NCI-H524 (cell line): ENCODE measurements at regions not wholly inside any gene's neighbourhood (a gene's known extent, or its start where the extent isn't known, plus 50 kb on each side); places are given as distances from the start of the nearest gene placed in this dataset.
"Not testable (repeated sequence)": the region's sequence is repeated elsewhere in the genome, so short reads cannot be mapped to it uniquely, and the experiment has no call there.

Experiments used
- DNase-seq, 2 experiments: peaks; one replicate each; lab custom pipeline; 2025; lab: John Stamatoyannopoulos, UW

DNA sequence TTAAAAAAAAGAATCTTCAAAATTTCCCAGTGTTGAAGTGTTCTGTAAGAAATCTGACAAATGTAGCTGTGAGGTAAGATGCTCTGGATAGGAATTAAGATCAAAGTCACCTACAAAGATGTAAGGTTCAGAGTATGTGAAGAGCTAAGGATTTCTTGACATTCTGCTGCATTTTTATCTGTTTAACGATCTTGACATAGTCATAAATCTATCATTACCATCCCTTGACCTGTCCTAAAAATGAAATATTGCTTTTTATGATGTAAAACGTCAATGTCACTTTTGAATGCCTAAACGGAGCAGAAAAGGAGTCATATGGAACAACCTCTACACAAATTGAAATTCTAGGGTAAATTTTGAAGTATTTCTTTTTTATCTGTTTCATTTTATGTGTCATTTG is 939.3 kb downstream of the CDH18 start:
- DNase-seq = no peak

- no peak for DNase-seq
Observed at GRCh38 chr5:19058216-19058615, 929.8 kb downstream of the CDH18 start.

GRCh38 chr5:19064094-19064493 is 923.9 kb downstream of the CDH18 start:
- no peak for DNase-seq

DNA sequence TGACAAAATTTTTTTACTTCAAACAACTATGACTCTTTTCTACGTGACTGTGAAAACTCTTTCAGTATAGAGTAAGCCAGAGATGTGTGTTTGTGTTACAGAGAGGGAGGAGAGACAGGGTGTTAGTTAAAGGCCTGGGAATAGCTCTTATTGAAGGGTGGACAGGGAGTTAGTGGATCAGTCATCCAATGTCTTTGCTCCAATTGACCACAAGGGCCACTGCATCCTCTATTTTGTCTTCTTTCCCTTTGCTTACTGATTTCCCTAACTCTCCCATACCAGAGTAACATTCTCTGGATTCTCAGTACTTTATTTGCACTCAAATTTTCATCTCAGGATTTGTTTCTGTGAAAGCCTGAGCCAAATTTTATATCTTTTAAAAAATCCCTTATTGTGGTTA is 920.3 kb downstream of the CDH18 start:
- DNase-seq = no peak

DNA sequence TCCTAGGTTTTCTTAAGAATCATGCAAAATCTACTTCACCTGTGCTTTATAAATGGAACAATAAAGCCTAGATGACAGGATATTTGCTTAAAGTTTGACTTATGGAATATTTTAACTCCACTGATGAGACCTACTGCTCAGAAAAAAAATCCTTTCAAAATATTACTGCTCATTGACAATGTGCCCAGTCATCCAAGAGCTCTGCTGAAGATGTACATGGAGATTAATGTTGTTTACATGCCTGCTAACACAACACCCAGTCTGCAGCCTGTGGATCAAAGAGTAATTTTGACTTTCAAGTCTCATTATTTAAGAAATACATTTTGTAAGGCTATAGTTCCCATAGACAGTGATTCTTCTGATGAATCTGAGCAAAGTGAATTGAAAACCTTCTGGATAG is 889.6 kb downstream of the CDH18 start:
- no peak for DNase-seq

DNA sequence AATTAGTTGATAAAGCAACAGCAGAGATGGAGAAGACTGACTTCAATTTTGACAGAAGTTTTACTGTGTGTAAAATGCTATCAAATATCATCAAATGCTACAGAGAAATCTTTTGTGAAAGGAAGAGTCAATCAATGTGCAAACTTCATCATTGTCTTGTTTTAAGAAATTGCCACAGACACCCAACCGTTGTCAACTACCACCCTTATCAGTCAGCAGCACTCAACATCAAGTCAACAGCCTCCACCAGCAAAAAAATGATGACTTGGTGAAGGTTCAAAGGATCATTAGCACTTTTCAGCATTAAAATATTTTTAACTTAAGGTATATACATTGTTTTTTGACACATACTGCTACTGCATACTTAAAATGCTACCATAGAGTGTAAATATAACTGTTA is 888.8 kb downstream of the CDH18 start:
- no peak for DNase-seq

- peak in 1 of 2 experiments; percentile 43 for DNase-seq
Observed at GRCh38 chr5:19104948-19105347, 883.1 kb downstream of the CDH18 start.

GRCh38 chr5:19122923-19123322 is 865.1 kb downstream of the CDH18 start:
- no peak for DNase-seq

GRCh38 chr5:19125956-19126713 is 861.9 kb downstream of the CDH18 start:
- DNase-seq = peak; percentile 62 to 95

GRCh38 chr5:19140276-19140675 is 847.7 kb downstream of the CDH18 start:
- DNase-seq = no peak

- DNase-seq = not testable (repeated sequence)
Observed at GRCh38 chr5:19141937-19142524, 846.0 kb downstream of the CDH18 start.

DNA sequence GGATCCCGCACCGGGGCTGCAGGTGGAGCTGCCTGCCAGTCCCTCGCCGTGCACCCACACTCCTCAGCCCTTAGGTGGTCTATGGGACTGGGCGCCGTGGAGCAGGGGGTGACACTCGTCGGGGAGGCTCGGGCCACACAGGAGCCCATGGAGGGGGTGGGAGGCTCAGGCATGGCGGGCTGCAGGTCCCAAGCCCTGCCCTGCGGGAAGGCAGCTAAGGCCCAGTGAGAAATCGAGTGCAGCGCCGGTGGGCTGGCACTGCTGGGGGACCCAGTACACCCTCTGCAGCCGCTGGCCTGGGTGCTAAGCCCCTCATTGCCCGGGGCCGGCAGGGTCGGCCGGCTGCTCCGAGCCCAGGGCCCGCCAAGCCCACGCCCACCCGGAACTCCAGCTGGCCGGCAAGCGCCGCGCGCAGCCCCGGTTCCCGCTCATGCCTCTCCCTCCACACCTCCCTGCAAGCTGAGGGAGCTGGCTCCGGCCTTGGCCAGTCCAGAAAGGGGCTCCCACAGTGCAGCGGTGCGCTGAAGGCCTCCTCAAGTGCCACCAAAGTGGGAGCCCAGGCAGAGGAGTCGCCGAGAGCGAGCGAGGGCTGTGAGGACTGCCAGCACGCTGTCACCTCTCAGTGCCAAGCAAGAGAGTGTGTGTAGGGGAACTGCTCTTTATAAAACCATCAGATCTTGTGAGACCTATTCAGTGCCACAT is 845.1 kb downstream of the CDH18 start:
- not testable (repeated sequence) for DNase-seq

- DNase-seq = no peak
Observed at GRCh38 chr5:19143935-19144334, 844.1 kb downstream of the CDH18 start.

GRCh38 chr5:19169426-19169825 is 818.6 kb downstream of the CDH18 start:
- DNase-seq = no peak

GRCh38 chr5:19172926-19173470 is 815.0 kb downstream of the CDH18 start:
- DNase-seq = peak; percentile 15 to 82

DNA sequence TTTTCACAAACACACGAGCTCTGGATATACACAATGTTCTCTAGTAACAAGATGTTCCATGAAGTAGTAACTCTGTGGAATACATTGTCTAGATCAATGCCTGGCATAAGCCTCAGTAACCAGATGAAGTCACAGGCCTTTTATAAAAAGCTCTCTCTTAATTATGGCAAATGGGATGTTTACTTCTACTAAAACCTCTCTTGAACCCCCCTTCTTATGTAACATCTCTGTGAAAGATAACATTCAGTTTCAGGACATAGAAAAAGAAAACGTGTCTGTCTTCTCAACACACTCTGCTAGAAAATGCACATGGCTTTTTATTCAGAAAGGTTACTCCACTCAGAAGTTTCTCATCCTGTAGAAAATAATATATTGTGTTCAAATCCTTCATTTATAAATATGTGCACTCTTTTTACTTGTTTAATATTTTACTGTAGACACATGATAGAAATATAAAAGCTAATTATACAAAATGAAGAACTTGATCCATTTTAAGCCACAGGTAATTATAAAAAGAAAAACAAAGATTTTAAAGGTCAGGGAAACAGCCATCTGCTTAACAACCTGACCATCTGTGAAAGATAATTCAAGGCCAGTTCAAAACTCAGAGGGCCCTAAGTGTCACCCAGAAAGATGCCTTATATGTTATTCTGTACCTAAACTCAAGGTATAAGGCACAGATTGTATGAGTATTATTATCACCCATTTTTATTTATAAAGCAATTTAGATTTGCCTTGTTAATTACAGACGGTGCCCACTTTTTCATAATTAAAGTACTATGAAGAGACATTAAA is 812.0 kb downstream of the CDH18 start:
- DNase-seq = peak; percentile 84 to 96

- DNase-seq = peak in 1 of 2 experiments; percentile 21
Observed at GRCh38 chr5:19179571-19179970, 808.4 kb downstream of the CDH18 start.

DNA sequence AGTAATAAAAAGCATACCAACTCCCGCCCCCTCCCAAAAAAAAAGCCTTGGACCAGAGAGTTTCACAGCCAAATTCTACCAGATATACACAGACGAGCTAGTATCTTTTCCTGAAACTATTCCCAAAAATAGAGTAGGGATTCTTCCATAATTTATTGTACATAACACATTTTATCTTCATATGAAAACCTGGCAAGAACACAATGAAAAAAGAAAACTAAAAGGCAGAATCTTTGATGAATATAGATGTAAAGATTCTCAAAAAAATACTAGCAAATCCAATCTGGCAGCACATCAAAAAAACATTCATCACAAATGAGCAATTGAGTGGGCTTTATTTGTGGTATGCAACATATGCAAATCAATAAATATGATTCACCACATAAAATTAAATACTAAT is 798.8 kb downstream of the CDH18 start:
- no peak for DNase-seq

DNA sequence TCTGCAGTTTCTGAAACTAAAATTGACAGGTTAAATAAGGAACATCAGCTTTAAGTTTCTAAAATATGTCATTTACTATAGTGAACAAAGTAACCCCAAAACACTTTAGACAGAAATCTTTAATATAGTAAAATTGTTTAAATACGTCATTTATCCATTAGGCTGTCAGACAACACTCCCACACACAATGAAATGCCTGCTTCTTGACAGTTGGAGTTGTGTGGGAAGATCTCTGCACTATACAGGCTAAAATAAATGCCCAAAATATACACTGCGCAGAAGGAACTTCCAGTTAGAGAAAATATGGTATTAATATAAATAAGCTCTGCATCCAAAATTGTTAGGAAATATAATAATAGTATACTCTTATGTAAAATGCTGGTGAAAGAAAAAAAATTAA is 794.4 kb downstream of the CDH18 start:
- no peak for DNase-seq

DNA sequence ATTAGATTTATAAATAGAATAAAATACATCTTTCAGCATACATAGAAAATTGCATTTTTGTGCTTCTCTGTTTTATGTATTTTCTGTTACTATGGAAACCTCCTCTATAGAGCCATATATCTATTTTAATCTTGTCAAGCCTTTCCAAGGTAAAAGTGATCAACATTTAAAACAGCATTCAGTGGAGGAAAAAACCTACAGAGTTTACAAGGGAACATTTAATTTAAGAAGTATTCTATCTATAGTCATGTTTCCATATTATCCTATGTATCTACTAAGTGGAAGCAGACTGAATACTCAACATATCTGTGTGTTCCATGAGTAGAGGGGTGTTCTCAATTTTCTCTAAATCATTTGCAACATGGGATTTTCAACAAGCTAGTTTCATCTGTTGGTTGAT is 791.4 kb downstream of the CDH18 start:
- no peak for DNase-seq

- no peak for DNase-seq
Observed at GRCh38 chr5:19200251-19200650, 787.7 kb downstream of the CDH18 start.

- DNase-seq = no peak
Observed at GRCh38 chr5:19208397-19208796, 779.6 kb downstream of the CDH18 start.
